CD4-positive, CD25-positive, alpha-beta regulatory T cell (primary cell): ENCODE measurements at regions not wholly inside any gene's neighbourhood (a gene's known extent, or its start where the extent isn't known, plus 50 kb on each side); places are given as distances from the start of the nearest gene placed in this dataset.

Experiments
- ATAC-seq, 2 donors: fragments of 150-1000 bp; cut with Tn5 transposase; one replicate each; pipeline ENCODE4 v1.10.0; 2021; ENCODE audit warnings: low read depth in 2 of 2, moderate number of reproducible peaks in 2 of 2, moderate library complexity in 1 of 2
- DNase-seq, 3 donors: peaks; one replicate each; pipeline versions ENCODE4 v3.0.0 to v3.0.0-alpha.2; 2012 to 2022; ENCODE audit warnings: mixed read lengths in 1 of 3
- H3K27ac ChIP-seq: one replicate; pipeline ENCODE4 v1.7.0; 2013; ENCODE audit warnings: mild to moderate bottlenecking, low read length; ENCODE audit not compliant: insufficient read depth, poor library complexity, severe bottlenecking
- H3K27me3 ChIP-seq: one replicate; pipeline ENCODE4 v1.7.0; 2013; ENCODE audit warnings: low read length; ENCODE audit not compliant: control insufficient read depth, insufficient read depth
- H3K36me3 ChIP-seq: one replicate; pipeline ENCODE4 v1.7.0; 2013; ENCODE audit warnings: mild to moderate bottlenecking, low read length, moderate library complexity; ENCODE audit not compliant: control insufficient read depth, insufficient read depth
- H3K4me1 ChIP-seq: 2 replicates; pipeline ENCODE4 v1.7.0; 2013; ENCODE audit warnings: mild to moderate bottlenecking, low read length; ENCODE audit not compliant: insufficient read depth, control insufficient read depth, poor library complexity, severe bottlenecking
- H3K4me3 ChIP-seq: one replicate; pipeline ENCODE4 v1.7.0; 2013; ENCODE audit warnings: low read depth, mild to moderate bottlenecking, low read length, moderate library complexity
- H3K9me3 ChIP-seq, 2 experiments: 1 replicate in 1 of 2; 2 replicates in 1 of 2; pipeline ENCODE4 v1.7.0; 2013; ENCODE audit warnings: low read length in 2 of 2, mild to moderate bottlenecking in 1 of 2, moderate library complexity in 1 of 2; ENCODE audit not compliant: control insufficient read depth in 2 of 2
- H3K27ac Mint-ChIP-seq, 3 donors: one replicate each; pipeline ENCODE4 v1.8.0; 2020 to 2022; ENCODE audit warnings: mild to moderate bottlenecking in 3 of 3, mixed read lengths in 3 of 3, moderate library complexity in 2 of 3
- H3K27me3 Mint-ChIP-seq: one replicate; pipeline ENCODE4 v1.8.0; 2022; ENCODE audit warnings: mild to moderate bottlenecking, mixed read lengths
- H3K36me3 Mint-ChIP-seq: one replicate; pipeline ENCODE4 v1.8.0; 2020; ENCODE audit warnings: mixed read lengths
- H3K4me1 Mint-ChIP-seq, 4 donors: one replicate each; pipeline ENCODE4 v1.8.0; 2020 to 2022; ENCODE audit warnings: mixed read lengths in 4 of 4, mild to moderate bottlenecking in 1 of 4
- H3K4me3 Mint-ChIP-seq, 4 donors: one replicate each; pipeline ENCODE4 v1.8.0; 2020 to 2022; ENCODE audit warnings: mild to moderate bottlenecking in 4 of 4, mixed read lengths in 4 of 4, moderate library complexity in 3 of 4
- H3K9me3 Mint-ChIP-seq, 7 donors: one replicate each; pipeline ENCODE4 v1.8.0; 2020 to 2022; ENCODE audit warnings: mixed read lengths in 7 of 7, mild to moderate bottlenecking in 3 of 7, moderate library complexity in 2 of 7

DNA sequence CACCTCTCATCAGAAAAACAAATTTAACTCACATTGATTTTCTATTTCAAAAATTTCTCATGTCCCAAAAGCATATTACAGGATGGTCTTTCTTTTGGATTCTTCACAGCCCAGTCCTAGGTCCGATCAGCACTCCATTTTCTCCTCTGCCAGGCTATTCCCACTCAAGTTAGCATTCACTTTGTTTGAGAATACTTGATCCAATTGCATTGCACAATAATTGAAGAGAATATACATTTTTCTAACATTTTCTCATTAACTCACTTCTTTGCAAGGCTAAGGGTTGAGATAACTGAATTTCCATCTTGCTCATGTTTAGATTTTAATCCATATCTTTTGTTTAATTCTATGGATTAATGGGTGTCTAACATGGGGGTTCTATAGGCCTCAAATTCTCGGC is 716.1 kb downstream of the QKI start:
- Mint-ChIP-seq H3K4me3 (no peak overlapping the region), H3K27me3 (peaks cover 1% of the 10 kb centered on the region)

DNA sequence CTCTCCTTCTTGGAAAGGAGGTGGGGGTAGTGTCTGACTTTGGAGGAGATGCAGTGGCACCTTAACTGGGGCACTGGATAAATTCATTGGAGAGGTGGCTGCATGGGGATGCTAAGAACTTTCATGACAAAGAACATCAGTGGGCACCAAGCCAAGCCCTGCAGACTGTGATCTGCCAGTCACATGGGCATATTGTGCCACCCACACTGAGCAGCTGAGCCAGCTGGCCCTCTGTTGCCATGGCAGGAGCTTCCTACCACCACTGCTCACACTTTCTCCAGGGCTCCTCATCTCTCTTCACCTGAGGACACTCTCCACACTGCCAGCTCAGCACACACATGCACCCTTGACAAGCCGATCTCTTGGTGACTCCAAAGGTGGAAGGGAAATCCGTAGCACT is 715.6 kb downstream of the QKI start:
- Histone ChIP-seq H3K4me1 (no peaks in the 10 kb centered on the region), H3K9me3 (no peaks in the 10 kb centered on the region), H3K4me3 (no peak overlapping the region), H3K27ac (no peak overlapping the region), H3K27me3 (no peaks in the 10 kb centered on the region), H3K36me3 (no peaks in the 10 kb centered on the region)
- no peak overlapping the region for H3K4me3 Mint-ChIP-seq
- ATAC-seq (no peak), DNase-seq (no peak)
- H3K4me1 Mint-ChIP-seq = no peaks in the 10 kb centered on the region
- H3K27me3 Mint-ChIP-seq = no peaks in the 10 kb centered on the region
- no peak overlapping the region for H3K27ac Mint-ChIP-seq
- H3K9me3 Mint-ChIP-seq = peaks cover 0 to 4% (median 2%) of the 10 kb centered on the region in 7 donors
- H3K36me3 Mint-ChIP-seq = no peaks in the 10 kb centered on the region

More for the DNA sequence above, 716.1 kb downstream of the QKI start:
- H3K9me3 Mint-ChIP-seq = peaks cover 0 to 4% (median 2%) of the 10 kb centered on the region in 7 donors
- no peaks in the 10 kb centered on the region for H3K36me3 Mint-ChIP-seq
- DNase-seq (no peak), ATAC-seq (no peak)
- no peaks in the 10 kb centered on the region for H3K27me3 ChIP-seq
- H3K36me3 ChIP-seq = no peaks in the 10 kb centered on the region
- no peak overlapping the region for H3K27ac ChIP-seq
- no peak overlapping the region for H3K27ac Mint-ChIP-seq
- H3K4me3 ChIP-seq = no peak overlapping the region
- H3K9me3 ChIP-seq = no peaks in the 10 kb centered on the region
- no peaks in the 10 kb centered on the region for H3K4me1 ChIP-seq
- H3K4me1 Mint-ChIP-seq = no peaks in the 10 kb centered on the region

DNA sequence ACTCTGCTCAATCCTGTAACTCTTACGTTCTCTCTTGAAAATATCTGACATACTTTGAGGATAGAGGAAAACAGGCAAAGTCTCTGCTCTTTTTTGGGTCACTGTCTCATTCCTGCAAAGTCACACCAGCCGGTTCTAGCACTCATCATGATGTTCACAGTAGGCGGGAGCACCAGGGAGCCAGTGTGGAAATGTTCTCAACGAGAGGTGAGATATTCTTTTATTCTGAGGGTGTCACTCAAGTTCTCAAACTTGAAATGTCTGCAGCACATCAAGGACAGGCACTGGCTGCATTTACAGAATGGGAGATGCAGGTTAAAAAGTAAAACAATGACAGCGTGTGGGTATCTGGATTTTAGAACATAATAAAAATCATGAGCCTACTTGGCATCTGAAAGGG is 714.7 kb downstream of the QKI start:
- no peak overlapping the region for H3K4me3 Mint-ChIP-seq

DNA sequence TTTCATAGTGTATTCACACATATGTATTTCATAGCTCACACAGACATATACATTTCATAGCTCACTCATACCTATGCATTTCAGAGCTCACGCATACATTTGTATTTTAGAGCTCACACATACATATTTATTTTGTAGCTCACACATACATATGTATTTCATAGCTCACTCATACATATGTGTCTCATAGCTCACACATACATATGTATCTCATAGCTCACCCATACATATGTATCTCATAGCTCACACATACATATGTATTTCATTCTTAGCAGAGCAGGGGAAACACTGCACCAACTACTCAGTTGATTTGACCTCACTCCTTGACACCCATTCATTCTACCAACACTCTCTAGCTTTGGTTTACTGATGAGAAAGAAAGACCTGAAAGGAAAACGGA is 713.6 kb downstream of the QKI start:
- Histone ChIP-seq H3K9me3 (no peaks in the 10 kb centered on the region), H3K4me1 (no peaks in the 10 kb centered on the region), H3K27ac (no peak overlapping the region), H3K4me3 (no peak overlapping the region), H3K36me3 (no peaks in the 10 kb centered on the region), H3K27me3 (no peaks in the 10 kb centered on the region)
- H3K9me3 Mint-ChIP-seq = peaks cover 0 to 5% (median 0%) of the 10 kb centered on the region in 7 donors
- H3K4me3 Mint-ChIP-seq = no peak overlapping the region
- no peak overlapping the region for H3K27ac Mint-ChIP-seq
- ATAC-seq (no peak), DNase-seq (no peak)
- H3K27me3 Mint-ChIP-seq = no peaks in the 10 kb centered on the region
- H3K36me3 Mint-ChIP-seq = no peaks in the 10 kb centered on the region
- no peaks in the 10 kb centered on the region for H3K4me1 Mint-ChIP-seq

More for the DNA sequence above, 714.7 kb downstream of the QKI start:
- no peaks in the 10 kb centered on the region for H3K27me3 Mint-ChIP-seq
- H3K9me3 ChIP-seq = no peaks in the 10 kb centered on the region
- no peaks in the 10 kb centered on the region for H3K27me3 ChIP-seq
- no peaks in the 10 kb centered on the region for H3K36me3 Mint-ChIP-seq
- H3K4me1 Mint-ChIP-seq = no peaks in the 10 kb centered on the region
- no peak for ATAC-seq
- no peak overlapping the region for H3K27ac Mint-ChIP-seq
- H3K4me3 ChIP-seq = no peak overlapping the region
- H3K27ac ChIP-seq = no peak overlapping the region
- no peaks in the 10 kb centered on the region for H3K4me1 ChIP-seq
- no peak for DNase-seq
- peaks cover 0 to 5% (median 0%) of the 10 kb centered on the region in 7 donors for H3K9me3 Mint-ChIP-seq
- H3K36me3 ChIP-seq = no peaks in the 10 kb centered on the region

DNA sequence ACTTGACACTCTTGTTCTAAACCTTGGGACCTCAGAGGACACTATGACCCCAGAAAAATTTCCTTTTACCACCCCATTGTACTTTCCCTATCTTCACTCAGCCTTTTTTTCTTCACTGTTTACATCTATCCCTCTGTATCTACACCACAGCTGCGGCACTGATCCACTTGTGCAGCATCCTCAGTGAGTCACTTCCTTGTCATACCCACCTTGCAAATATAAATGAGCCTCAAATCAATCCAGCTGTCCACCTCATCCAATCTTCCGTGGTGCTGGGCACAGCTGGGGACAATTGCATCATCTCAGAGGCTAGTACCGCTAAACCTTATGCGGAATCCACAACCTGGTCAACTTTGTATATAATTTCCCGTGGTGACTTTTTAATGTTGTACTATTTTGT is 710.5 kb downstream of the QKI start:
- Histone ChIP-seq H3K4me1 (no peaks in the 10 kb centered on the region), H3K9me3 (no peaks in the 10 kb centered on the region), H3K36me3 (no peaks in the 10 kb centered on the region), H3K4me3 (no peak overlapping the region), H3K27me3 (no peaks in the 10 kb centered on the region), H3K27ac (no peak overlapping the region)
- Mint-ChIP-seq H3K4me1 (no peaks in the 10 kb centered on the region), H3K4me3 (no peak overlapping the region), H3K36me3 (no peaks in the 10 kb centered on the region), H3K27me3 (no peaks in the 10 kb centered on the region), H3K27ac (no peak overlapping the region), H3K9me3 (peaks cover 0 to 8% (median 0%) of the 10 kb centered on the region in 7 donors)
- ATAC-seq (no peak), DNase-seq (no peak)

DNA sequence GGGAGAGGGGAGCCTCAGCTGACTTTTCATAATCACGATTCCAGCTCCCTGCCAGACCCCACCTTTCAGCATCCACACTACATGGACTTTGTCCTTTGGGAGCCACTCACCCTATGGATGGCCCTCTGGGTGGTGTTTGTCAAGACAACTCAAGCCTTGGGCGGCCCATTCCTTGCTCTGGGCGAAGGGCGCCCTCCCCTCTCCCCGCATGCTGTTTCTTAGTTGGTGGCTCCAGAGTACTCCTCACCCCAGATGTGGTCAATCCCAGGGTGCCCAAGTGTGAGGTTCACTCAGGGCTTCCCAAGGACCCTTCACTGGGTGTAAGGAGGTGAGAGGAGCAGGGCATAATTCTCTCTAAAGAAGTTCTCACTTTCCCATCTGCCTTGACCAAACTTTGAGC is 710.0 kb downstream of the QKI start:
- ATAC-seq = no peak
- no peaks in the 10 kb centered on the region for H3K36me3 Mint-ChIP-seq
- H3K4me3 ChIP-seq = no peak overlapping the region
- H3K9me3 Mint-ChIP-seq = peaks cover 0 to 8% (median 0%) of the 10 kb centered on the region in 7 donors
- no peaks in the 10 kb centered on the region for H3K9me3 ChIP-seq
- H3K27me3 Mint-ChIP-seq = no peaks in the 10 kb centered on the region
- no peaks in the 10 kb centered on the region for H3K27me3 ChIP-seq
- H3K27ac Mint-ChIP-seq = no peak overlapping the region
- H3K27ac ChIP-seq = no peak overlapping the region
- H3K4me1 Mint-ChIP-seq = no peaks in the 10 kb centered on the region
- no peak for DNase-seq
- H3K4me3 Mint-ChIP-seq = no peak overlapping the region
- H3K4me1 ChIP-seq = no peaks in the 10 kb centered on the region
- H3K36me3 ChIP-seq = no peaks in the 10 kb centered on the region

DNA sequence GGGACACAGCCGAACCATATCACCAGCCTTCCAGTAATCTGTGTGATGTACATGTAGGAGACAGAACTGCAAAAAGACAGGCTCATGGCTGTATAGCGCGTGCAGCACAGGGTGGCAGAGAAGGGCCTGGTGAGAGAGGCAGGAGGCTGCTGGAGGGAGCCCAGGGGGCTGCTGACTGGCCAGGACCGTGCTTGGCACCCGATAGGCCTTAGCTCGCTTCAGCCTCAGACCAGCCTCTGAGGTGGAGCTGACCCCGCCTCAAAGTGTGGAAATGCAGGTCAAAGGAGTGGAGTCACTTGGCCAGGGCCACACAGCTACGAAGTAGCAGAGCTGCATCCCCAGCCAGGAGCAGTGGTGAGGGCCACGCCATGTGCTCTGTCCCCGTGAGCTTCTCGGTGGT is 707.6 kb downstream of the QKI start:
- H3K27me3 Mint-ChIP-seq = no peaks in the 10 kb centered on the region
- no peak overlapping the region for H3K27ac ChIP-seq
- H3K36me3 Mint-ChIP-seq = no peaks in the 10 kb centered on the region
- H3K9me3 Mint-ChIP-seq = peaks cover 0 to 8% (median 0%) of the 10 kb centered on the region in 7 donors
- H3K27ac Mint-ChIP-seq = no peak overlapping the region
- ATAC-seq = no peak
- H3K9me3 ChIP-seq = no peaks in the 10 kb centered on the region
- no peak overlapping the region for H3K4me3 Mint-ChIP-seq
- no peak overlapping the region for H3K4me3 ChIP-seq
- no peaks in the 10 kb centered on the region for H3K4me1 ChIP-seq
- no peaks in the 10 kb centered on the region for H3K4me1 Mint-ChIP-seq
- H3K36me3 ChIP-seq = no peaks in the 10 kb centered on the region
- no peak for DNase-seq
- no peaks in the 10 kb centered on the region for H3K27me3 ChIP-seq

DNA sequence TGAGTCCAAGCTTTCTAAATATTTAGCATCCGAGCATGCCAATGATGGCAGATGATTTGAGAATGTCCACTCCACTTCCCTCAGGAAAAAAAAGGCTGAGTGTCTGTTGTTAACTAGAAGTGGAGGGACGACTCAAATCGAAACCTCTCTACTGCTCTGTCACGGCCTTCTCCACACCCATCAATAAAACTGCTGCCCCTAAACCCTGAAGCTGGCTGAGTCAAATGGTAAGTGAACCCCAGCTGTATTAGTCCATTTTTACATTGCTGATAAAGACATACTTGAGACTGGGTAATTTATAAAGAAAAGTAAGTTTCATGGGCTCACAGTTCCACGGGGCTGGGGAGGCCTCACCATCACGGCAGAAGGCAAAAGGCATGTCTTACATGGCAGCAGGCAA is 707.0 kb downstream of the QKI start:
- no peaks in the 10 kb centered on the region for H3K4me1 Mint-ChIP-seq
- Histone ChIP-seq H3K4me1 (no peaks in the 10 kb centered on the region), H3K4me3 (no peak overlapping the region), H3K27ac (no peak overlapping the region), H3K36me3 (no peaks in the 10 kb centered on the region), H3K9me3 (no peaks in the 10 kb centered on the region), H3K27me3 (no peaks in the 10 kb centered on the region)
- no peak overlapping the region for H3K27ac Mint-ChIP-seq
- DNase-seq (no peak), ATAC-seq (no peak)
- H3K36me3 Mint-ChIP-seq = no peaks in the 10 kb centered on the region
- no peak overlapping the region for H3K4me3 Mint-ChIP-seq
- H3K9me3 Mint-ChIP-seq = peaks cover 0 to 8% (median 0%) of the 10 kb centered on the region in 7 donors
- no peaks in the 10 kb centered on the region for H3K27me3 Mint-ChIP-seq
